NCI-H526 (cell line): ENCODE measurements at regions not wholly inside any gene's neighbourhood (a gene's known extent, or its start where the extent isn't known, plus 50 kb on each side); places are given as distances from the start of the nearest gene placed in this dataset.
"Not testable (repeated sequence)": the region's sequence is repeated elsewhere in the genome, so short reads cannot be mapped to it uniquely, and the experiment has no call there.

ENCODE experiments used
- DNase-seq, 2 experiments: peaks; one replicate each; lab custom pipeline; 2025; lab: John Stamatoyannopoulos, UW

- DNase-seq = no peak
Observed at GRCh38 chr4:149045731-149046130, 603.5 kb upstream of the NR3C2 start.

- not testable (repeated sequence) for DNase-seq
Observed at GRCh38 chr4:149039786-149040185, 597.6 kb upstream of the NR3C2 start.

- DNase-seq = peak in 1 of 2 experiments; percentile 15
Observed at GRCh38 chr4:149031399-149031798, 589.2 kb upstream of the NR3C2 start.

DNA sequence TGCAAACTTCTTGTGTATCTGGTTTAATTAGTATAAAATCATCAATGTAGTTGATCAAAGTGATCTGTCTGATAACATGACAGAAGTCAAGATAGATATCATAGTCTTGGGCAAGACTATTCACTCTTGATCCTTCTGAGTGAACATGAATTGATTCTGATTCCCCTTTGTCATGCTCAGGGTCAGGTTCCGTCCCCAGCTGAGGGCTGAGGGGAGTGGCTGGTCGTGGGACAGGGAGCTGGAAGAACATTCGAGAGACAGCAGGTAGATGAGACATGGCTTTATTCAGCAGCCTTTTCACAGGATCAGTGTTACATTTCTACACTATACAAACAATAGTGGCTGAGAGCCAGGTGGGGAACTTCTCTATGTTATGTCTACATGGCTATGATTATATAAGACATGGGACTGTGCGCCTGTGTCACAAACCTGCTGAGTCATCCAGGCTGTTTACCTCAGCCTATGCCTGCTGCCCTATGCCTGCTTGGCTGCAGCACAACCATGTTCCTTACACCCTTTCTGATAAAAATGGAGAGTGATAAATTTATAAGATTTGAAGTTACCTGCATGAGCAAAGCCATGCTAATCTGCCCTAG, 586.9 kb upstream of the NR3C2 start:
- DNase-seq = no peak

GRCh38 chr4:149026696-149027095, 584.5 kb upstream of the NR3C2 start:
- DNase-seq = no peak

- no peak for DNase-seq
Observed at GRCh38 chr4:149017002-149017734, 575.0 kb upstream of the NR3C2 start.

- no peak for DNase-seq
Observed at GRCh38 chr4:149009223-149009622, 567.0 kb upstream of the NR3C2 start.

- DNase-seq = peak in 1 of 2 experiments; percentile 10
Observed at GRCh38 chr4:149008415-149009025, 566.3 kb upstream of the NR3C2 start.

DNA sequence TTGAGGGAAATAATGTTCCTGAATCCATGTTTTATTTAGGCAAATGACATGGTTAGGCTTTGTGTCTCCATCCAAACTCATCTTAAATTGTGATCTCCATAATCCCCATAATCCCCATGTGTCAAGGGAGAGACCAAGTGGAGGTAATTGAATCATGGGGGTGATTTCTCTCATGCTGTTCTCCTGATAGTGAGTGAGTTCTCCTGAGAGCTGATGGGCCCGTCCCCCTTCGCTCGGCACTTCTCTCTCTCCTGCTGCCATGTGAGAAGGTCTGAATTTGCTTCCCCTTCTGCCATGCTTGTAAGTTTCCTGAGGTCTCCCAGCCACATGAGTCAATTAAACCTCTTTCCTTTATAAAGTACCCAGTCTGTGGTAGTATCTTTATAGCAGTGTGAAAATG, 563.0 kb upstream of the NR3C2 start:
- no peak for DNase-seq

DNA sequence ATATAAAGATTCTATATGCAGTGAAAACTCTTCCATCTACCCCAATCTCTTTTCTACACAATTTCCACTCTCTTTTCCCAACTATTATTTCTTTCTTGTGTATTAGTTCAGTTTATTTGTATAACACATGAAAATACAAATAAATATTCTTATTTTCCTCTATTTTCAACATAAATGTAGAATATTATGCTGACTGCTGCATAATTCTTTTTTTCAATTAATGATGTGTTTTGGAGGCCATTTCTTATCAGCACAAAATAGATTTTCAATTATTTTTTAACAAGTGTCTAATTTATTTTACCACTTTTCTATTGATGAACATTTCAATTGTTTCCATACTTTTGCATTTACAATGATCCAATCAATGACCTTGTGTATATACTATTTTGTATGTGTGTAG, 557.7 kb upstream of the NR3C2 start:
- DNase-seq = no peak

- DNase-seq = peak in 1 of 2 experiments; percentile 29
Observed at GRCh38 chr4:148998719-148999118, 556.5 kb upstream of the NR3C2 start.

DNA sequence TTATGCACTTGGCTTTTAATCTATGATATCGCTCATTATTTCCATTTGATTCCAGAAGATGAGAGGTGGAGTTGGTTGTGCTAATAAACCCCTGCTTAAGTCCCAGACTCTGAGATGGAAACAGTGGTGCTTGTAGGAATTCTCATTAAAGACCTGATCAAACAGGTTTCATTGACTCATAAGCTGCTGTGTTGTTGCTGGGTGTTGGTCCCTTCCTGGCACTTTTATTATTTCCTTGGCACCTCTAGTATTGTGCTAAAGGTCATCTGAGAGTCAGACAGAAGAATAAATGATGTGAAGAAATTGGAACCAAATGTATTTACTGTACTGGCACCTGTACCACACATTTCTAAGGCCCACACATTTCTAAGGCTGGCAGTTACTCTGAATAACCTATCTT, 544.7 kb upstream of the NR3C2 start:
- DNase-seq = no peak

DNA sequence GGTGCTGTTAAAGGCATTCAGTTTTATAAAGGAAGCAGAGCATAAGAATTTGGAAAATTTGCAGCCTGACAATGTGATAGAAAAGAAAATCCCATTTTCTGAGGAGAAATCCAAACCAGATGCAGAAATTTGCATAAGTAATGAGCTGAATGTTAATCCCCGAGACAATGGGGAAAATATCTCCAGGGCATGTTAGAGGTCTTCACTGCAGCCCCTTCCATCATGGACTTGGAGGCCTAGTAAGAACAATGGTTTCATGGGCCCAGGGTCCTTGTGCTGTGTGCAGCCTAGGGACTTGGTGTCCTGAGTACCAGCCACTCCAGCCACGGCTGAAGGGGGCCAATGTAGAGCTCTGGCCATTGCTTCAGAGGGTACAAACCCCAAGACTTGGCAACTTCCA, 542.7 kb upstream of the NR3C2 start:
- no peak for DNase-seq

GRCh38 chr4:148982200-148982599, 540.0 kb upstream of the NR3C2 start:
- DNase-seq = no peak

DNA sequence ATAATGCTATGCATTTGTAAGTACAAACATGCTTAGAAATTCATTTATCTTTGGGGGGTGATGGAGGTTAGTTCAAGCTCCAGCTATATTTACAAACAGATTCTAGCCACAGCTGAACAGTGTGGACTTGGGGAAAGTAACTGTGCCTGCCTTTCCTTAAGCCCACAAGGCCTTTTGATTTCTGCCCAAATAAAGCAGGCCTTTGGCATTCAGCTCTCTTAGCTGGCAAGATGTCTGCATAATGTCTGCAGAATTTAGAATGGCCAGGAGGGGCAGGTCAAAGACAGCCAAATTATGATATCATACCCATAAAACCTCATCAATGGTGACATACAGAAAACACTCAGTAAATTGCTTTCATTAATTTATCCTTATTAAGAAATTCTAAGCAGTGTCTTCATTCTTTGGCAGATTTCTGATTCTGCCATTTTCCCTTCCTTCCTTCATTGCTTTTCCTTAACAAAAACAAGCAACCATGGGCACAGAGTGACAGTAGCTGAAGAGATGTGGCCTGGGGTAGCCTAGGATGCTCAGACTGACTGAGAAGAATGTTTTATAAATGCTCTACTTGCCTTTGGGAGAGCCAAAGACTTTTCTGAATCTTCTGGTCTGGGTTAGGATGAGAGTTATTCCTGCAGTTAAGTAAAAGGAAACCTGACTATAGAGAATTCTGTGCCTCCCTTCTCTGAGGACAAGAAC, 538.7 kb upstream of the NR3C2 start:
- DNase-seq = no peak

DNA sequence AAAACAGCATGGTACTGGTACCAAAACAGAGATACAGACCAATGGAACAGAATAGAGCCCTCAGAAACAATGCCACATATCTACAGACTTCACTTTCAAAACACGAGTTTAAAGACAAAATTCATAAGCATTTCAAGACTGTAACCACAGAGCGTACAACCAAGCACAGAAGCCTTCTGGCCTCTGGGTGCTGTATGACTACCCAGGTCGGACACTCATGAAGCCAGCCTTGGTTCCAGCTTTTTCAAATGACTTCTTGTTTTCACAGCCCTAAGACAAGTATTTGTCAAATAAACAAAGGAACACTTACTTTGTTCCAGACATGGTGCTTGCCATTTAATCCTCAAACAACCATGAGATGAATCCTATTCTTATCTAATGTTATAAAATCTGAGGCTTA, 536.1 kb upstream of the NR3C2 start:
- DNase-seq = no peak

DNA sequence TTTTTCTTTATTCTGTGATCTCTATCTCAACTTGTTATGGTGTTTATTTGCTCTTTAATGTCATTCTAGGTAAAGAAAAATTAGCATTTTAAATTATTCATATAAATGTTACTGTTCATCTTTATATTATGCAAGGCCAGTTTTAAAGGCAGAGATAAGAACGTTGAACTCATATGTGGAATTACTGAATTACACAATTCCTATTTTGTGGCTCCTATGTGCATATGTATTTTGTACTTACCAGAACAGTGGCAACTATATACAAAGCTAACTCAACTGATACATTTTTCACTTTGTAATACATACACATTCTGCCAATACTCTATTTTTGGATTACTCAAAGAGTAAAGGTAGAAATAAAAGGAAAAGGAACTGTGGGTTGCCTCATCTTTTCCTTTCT, 533.2 kb upstream of the NR3C2 start:
- no peak for DNase-seq

- DNase-seq = no peak
Observed at GRCh38 chr4:148965080-148965479, 522.9 kb upstream of the NR3C2 start.

- DNase-seq = no peak
Observed at GRCh38 chr4:148964456-148964855, 522.2 kb upstream of the NR3C2 start.

DNA sequence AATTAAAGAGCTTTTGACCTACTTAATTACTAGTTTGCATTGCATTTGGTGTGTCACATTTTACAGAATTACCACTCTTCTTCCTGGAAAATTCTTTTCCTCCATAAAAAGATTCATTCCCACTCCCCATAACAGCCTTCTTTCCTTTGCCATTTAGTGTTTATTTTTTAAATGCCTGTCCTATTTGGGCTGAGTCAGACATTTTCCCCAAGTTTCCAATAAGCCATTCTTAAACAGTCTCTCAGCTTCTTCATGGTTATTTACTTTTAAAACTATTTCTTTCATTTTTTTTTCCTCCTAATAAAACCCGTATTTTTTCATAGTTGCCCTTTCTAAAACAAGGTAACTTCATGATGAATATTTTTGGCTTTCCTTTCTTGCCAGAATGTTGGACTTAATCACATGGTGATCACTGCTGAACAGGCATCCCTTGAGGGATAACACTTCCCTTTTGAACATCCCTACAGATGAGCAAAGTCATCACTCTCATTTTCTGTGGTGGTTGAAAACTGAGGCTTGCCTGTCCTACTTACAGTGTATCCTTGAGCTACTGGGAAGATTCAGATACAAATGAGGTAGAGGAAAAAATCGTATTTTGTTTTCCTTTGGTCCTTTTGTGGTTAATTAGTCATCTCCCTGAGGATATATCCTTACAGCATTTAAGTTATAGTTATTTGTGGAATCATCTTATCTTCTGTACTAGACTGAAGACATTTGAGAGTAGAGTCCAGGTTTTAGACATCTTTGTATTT, 520.5 kb upstream of the NR3C2 start:
- DNase-seq = no peak

DNA sequence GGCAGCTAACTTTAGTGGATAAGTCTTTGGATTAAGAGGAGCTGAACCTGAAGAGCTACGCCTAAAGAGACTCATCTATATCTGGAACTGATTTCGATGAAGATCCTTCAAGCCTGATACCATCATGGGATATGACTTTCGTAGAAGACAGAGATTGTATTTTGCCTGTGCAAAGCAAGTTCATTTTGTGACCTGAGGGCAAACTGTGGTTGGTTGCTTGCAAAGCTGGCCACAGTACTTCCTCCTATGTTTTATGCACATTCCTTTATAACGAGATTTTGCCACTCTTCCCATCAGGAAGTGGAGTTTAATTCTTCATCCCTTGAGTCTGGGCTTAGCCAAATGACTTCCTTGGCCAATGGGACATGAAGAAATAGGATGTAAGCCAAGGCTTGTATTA, 519.3 kb upstream of the NR3C2 start:
- no peak for DNase-seq

- no peak for DNase-seq
Observed at GRCh38 chr4:148958317-148958716, 516.1 kb upstream of the NR3C2 start.
